ENCODE measurements at regions not wholly inside any gene's neighbourhood (a gene's known extent, or its start where the extent isn't known, plus 50 kb on each side); places are given as distances from the start of the nearest gene placed in this dataset.

GRCh38 chr9:85292261-85292660 lies 449.5 kb downstream of the AGTPBP1 start:
- TF ChIP-seq CTCF (IDR thresholded peaks at IDR 0.05; ENCODE audit: control insufficient read depth, extremely low read depth, insufficient read depth), result no peak

GRCh38 chr9:85291266-85291665 lies 450.5 kb downstream of the AGTPBP1 start:
- no peak for DNase-seq (ENCODE audit: low read depth)
- no peak for TF ChIP-seq CTCF (IDR thresholded peaks at IDR 0.05; ENCODE audit: control insufficient read depth, extremely low read depth, insufficient read depth)
- H3K4me3 ChIP-seq (ENCODE audit: low read depth, low read length), result no peak overlapping the region

More at GRCh38 chr9:85292261-85292660, 449.5 kb downstream of the AGTPBP1 start:
- no peak for DNase-seq (ENCODE audit: low read depth)
- H3K4me3 ChIP-seq (ENCODE audit: low read depth, low read length), result no peak overlapping the region

GRCh38 chr9:85290019-85290418 lies 451.7 kb downstream of the AGTPBP1 start:
- no peak overlapping the region for H3K4me3 ChIP-seq (ENCODE audit: low read depth, low read length)

GRCh38 chr9:85289142-85289541 lies 452.6 kb downstream of the AGTPBP1 start:
- no peak for TF ChIP-seq CTCF (IDR thresholded peaks at IDR 0.05; ENCODE audit: control insufficient read depth, extremely low read depth, insufficient read depth)
- DNase-seq (ENCODE audit: low read depth), result no peak
- H3K4me3 ChIP-seq (ENCODE audit: low read depth, low read length), result no peak overlapping the region

More at GRCh38 chr9:85290019-85290418, 451.7 kb downstream of the AGTPBP1 start:
- no peak for DNase-seq (ENCODE audit: low read depth)
- no peak for TF ChIP-seq CTCF (IDR thresholded peaks at IDR 0.05; ENCODE audit: control insufficient read depth, extremely low read depth, insufficient read depth)

- DNase-seq (ENCODE audit: low read depth), result no peak
- TF ChIP-seq CTCF (IDR thresholded peaks at IDR 0.05; ENCODE audit: control insufficient read depth, extremely low read depth, insufficient read depth), result no peak
- H3K4me3 ChIP-seq (ENCODE audit: low read depth, low read length), result no peak overlapping the region
Observed at GRCh38 chr9:85283421-85283820, 458.3 kb downstream of the AGTPBP1 start.

- TF ChIP-seq CTCF (IDR thresholded peaks at IDR 0.05; ENCODE audit: control insufficient read depth, extremely low read depth, insufficient read depth), result no peak
Observed at GRCh38 chr9:85278769-85279168, 463.0 kb downstream of the AGTPBP1 start.

GRCh38 chr9:85276741-85277140 lies 465.0 kb downstream of the AGTPBP1 start:
- no peak for TF ChIP-seq CTCF (IDR thresholded peaks at IDR 0.05; ENCODE audit: control insufficient read depth, extremely low read depth, insufficient read depth)
- H3K4me3 ChIP-seq (ENCODE audit: low read depth, low read length), result no peak overlapping the region
- DNase-seq (ENCODE audit: low read depth), result no peak

More at GRCh38 chr9:85278769-85279168, 463.0 kb downstream of the AGTPBP1 start:
- no peak overlapping the region for H3K4me3 ChIP-seq (ENCODE audit: low read depth, low read length)
- no peak for DNase-seq (ENCODE audit: low read depth)

Measured in LNCaP clone FGC (cell line).